Ishikawa (cell line): ENCODE measurements at regions not wholly inside any gene's neighbourhood (a gene's known extent, or its start where the extent isn't known, plus 50 kb on each side); places are given as distances from the start of the nearest gene placed in this dataset.
A peak's percentile ranks its signal among the peaks of the same experiment; 100 is the strongest.

Source experiments
- CEBPB ChIP-seq: IDR thresholded peaks from 2 replicates; pipeline ENCODE4 v1.6.1; 2012
- CREB1 ChIP-seq: IDR thresholded peaks from 2 replicates; pipeline ENCODE4 v1.6.1; 2012; ENCODE audit warnings: low read depth
- EGR1 ChIP-seq: IDR thresholded peaks from 2 replicates; pipeline ENCODE4 v1.6.1; 2012
- EP300 ChIP-seq: IDR thresholded peaks from 2 replicates; pipeline ENCODE4 v1.6.1; 2012; ENCODE audit warnings: borderline replicate concordance
- FOXM1 ChIP-seq: IDR thresholded peaks from 2 replicates; pipeline ENCODE4 v1.6.1; 2012; ENCODE audit warnings: low read depth, borderline replicate concordance
- NFIC ChIP-seq: IDR thresholded peaks from 2 replicates; pipeline ENCODE4 v1.6.1; 2012
- RAD21 ChIP-seq: IDR thresholded peaks from 2 replicates; pipeline ENCODE4 v1.6.1; 2012; ENCODE audit warnings: low read depth
- TAF1 ChIP-seq: IDR thresholded peaks from 2 replicates; pipeline ENCODE4 v1.6.1; 2012; ENCODE audit warnings: low read depth, mild to moderate bottlenecking
- TCF12 ChIP-seq: IDR thresholded peaks from 2 replicates; pipeline ENCODE4 v1.6.1; 2012; ENCODE audit warnings: low read depth
- TEAD4 ChIP-seq: IDR thresholded peaks from 2 replicates; pipeline ENCODE4 v1.6.1; 2012
- YY1 ChIP-seq: IDR thresholded peaks from 2 replicates; pipeline ENCODE4 v1.6.1; 2012; ENCODE audit warnings: low read depth
- ZBTB7A ChIP-seq: IDR thresholded peaks from 2 replicates; pipeline ENCODE4 v1.6.1; 2012; ENCODE audit warnings: low read depth
- TF ChIP-seq, protein P1 (sequence below): IDR thresholded peaks from 2 replicates; pipeline ENCODE4 v1.6.1; 2012
- TF ChIP-seq, protein P2 (sequence below): IDR thresholded peaks from 2 replicates; pipeline ENCODE4 v1.6.1; 2012
- TF ChIP-seq, protein P3 (sequence below): IDR thresholded peaks from 2 replicates; pipeline ENCODE4 v1.6.1; 2012; ENCODE audit warnings: low read depth, mild to moderate bottlenecking

DNA sequence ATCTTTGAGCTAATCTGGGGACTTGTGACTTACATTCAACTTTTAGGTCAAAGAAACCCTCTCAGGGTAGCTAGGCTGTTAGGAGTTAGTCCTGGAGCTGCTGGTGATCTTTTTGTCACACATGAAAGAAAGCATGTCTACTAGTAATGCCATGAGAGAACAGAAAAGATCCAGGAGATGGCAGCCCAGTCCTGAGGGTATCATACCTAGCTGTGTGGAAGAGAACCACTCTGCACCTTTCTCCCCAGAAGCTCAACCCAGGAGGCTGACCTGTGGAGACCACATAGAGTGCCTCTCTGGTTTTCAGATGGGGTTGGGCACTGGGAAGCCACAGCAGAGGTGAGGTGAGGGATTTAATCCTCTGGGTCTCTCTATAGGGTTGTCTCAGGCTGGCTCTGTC, 460.2 kb upstream of the UBE2E3 start:
- TF ChIP-seq RAD21 (peak; percentile 52), EP300 (no peak), TCF12 (no peak), CREB1 (no peak)

DNA sequence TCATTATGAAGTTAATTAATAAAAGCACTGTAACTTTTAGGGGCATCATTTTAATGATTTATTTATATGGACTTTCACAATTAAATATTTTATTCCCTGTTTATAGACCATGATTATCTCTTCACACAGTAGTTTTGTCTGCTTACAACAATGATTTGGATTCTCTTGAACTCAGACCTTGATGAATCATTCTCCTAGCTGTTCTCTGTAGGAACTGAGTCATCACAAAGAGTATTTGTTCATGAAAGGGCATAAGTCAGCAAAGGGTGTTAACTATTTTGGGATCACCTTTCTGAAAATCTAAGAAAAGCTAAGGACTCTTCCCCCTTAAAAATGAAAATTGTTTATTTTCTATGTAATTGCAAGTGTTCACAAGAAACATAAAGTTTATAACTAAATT, 461.1 kb upstream of the UBE2E3 start:
- TF ChIP-seq TEAD4 (no peak), TCF12 (no peak), CEBPB (no peak), CREB1 (no peak), NFIC (no peak), EGR1 (no peak), RAD21 (no peak), YY1 (no peak), EP300 (no peak), FOXM1 (no peak), ZBTB7A (no peak), TAF1 (no peak)
- TF ChIP-seq, protein P1, sequence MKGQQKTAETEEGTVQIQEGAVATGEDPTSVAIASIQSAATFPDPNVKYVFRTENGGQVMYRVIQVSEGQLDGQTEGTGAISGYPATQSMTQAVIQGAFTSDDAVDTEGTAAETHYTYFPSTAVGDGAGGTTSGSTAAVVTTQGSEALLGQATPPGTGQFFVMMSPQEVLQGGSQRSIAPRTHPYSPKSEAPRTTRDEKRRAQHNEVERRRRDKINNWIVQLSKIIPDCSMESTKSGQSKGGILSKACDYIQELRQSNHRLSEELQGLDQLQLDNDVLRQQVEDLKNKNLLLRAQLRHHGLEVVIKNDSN: no peak
- TF ChIP-seq, protein P2, sequence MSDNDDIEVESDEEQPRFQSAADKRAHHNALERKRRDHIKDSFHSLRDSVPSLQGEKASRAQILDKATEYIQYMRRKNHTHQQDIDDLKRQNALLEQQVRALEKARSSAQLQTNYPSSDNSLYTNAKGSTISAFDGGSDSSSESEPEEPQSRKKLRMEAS: no peak
- TF ChIP-seq, protein P3, sequence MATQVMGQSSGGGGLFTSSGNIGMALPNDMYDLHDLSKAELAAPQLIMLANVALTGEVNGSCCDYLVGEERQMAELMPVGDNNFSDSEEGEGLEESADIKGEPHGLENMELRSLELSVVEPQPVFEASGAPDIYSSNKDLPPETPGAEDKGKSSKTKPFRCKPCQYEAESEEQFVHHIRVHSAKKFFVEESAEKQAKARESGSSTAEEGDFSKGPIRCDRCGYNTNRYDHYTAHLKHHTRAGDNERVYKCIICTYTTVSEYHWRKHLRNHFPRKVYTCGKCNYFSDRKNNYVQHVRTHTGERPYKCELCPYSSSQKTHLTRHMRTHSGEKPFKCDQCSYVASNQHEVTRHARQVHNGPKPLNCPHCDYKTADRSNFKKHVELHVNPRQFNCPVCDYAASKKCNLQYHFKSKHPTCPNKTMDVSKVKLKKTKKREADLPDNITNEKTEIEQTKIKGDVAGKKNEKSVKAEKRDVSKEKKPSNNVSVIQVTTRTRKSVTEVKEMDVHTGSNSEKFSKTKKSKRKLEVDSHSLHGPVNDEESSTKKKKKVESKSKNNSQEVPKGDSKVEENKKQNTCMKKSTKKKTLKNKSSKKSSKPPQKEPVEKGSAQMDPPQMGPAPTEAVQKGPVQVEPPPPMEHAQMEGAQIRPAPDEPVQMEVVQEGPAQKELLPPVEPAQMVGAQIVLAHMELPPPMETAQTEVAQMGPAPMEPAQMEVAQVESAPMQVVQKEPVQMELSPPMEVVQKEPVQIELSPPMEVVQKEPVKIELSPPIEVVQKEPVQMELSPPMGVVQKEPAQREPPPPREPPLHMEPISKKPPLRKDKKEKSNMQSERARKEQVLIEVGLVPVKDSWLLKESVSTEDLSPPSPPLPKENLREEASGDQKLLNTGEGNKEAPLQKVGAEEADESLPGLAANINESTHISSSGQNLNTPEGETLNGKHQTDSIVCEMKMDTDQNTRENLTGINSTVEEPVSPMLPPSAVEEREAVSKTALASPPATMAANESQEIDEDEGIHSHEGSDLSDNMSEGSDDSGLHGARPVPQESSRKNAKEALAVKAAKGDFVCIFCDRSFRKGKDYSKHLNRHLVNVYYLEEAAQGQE: no peak

DNA sequence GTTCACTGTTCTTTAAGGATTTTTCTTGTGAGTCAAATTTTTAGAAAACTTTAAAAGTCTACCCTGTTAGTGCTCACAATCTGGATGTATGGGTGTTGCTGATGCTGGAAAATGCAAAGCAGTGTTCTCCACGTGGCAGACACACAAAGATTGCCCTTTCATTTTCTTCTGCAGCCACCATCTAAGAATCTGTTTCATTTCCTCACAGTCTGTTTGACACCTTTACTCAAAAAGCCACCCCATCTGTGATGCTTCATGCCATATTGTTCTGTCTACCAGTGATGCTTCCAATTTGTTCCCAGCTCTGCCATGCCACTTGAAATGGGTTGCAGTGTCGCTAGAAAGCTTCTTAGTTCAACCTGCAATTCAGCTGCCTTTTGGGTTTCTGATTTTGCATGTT, 464.2 kb upstream of the UBE2E3 start:
- no peak for TF ChIP-seq NFIC
- no peak for TF ChIP-seq TCF12
- TF ChIP-seq EP300: no peak
- TF ChIP-seq RAD21: no peak
- TF ChIP-seq FOXM1: no peak
- TF ChIP-seq, protein P2: no peak
- TF ChIP-seq TEAD4: no peak
- TF ChIP-seq YY1: no peak
- TF ChIP-seq, protein P3: no peak
- TF ChIP-seq EGR1: no peak
- TF ChIP-seq ZBTB7A: no peak
- no peak for TF ChIP-seq CEBPB
- TF ChIP-seq, protein P1: no peak
- TF ChIP-seq CREB1: no peak
- TF ChIP-seq TAF1: no peak

DNA sequence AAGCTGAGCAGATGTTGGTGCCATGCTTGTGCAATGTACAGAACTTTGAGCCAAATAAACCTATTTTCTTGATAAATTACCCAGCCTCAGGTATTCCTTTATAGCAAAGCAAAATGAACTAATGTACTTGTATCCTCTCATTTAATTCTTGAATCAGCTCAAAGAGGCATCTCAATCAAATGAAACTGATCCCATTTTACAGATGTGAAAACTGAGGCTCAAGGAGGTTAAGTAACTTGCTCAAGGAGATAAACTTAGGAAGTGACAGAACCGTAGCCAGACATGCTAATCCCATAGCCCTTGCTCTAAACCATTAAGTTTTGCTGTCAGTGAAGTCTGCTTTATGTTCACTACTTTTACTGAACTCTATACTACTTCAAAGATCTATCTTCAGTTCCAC, 467.0 kb upstream of the UBE2E3 start:
- TF ChIP-seq CEBPB (no peak), EGR1 (no peak), YY1 (no peak), CREB1 (no peak), FOXM1 (no peak), TCF12 (no peak), ZBTB7A (no peak)
- TF ChIP-seq, protein P1: no peak
- TF ChIP-seq, protein P2: no peak

DNA sequence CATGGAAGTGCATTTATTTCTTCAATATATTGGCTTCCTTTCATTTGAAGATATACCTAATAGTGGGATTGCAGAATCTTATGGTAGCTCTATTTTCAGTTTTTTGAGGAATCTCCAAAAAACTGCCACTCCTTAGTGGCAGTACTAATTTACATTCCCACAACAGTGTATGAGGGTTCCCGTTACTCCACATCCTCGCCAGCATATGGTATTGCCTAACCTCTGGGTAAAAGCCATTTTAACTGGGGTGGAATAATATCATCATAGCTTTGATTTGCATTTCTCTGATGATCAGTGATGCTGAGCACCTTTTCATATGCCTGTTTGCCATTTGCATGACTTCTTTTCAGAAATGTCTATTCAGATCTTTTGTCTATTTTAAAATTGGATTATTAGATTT, 471.9 kb upstream of the UBE2E3 start:
- TF ChIP-seq ZBTB7A (no peak), CEBPB (no peak), FOXM1 (no peak), YY1 (no peak), EGR1 (no peak), CREB1 (no peak), RAD21 (no peak), NFIC (no peak), TEAD4 (no peak), EP300 (no peak), TAF1 (no peak), TCF12 (no peak)
- TF ChIP-seq, protein P2: no peak
- TF ChIP-seq, protein P3: no peak
- TF ChIP-seq, protein P1: no peak
